ENCODE measurements at regions not wholly inside any gene's neighbourhood (a gene's known extent, or its start where the extent isn't known, plus 50 kb on each side); places are given as distances from the start of the nearest gene placed in this dataset.

GRCh38 chr17:71790791-71791190 is 330.0 kb upstream of the SOX9 start:
- no peak for DNase-seq
- Histone ChIP-seq H3K27ac (ENCODE audit: low read depth in 2 of 2, low read length in 2 of 2) (no peak overlapping the region), H3K27me3 (ENCODE audit: control insufficient read depth, insufficient read depth, low read length) (no peaks in the 10 kb centered on the region), H3K4me3 (ENCODE audit: low read length in 3 of 3) (no peak overlapping the region), H3K4me1 (ENCODE audit: control insufficient read depth in 2 of 3, insufficient read depth in 2 of 3, low read depth in 1 of 3, low read length in 3 of 3) (no peaks in the 10 kb centered on the region), H3K9ac (ENCODE audit: low read length in 3 of 3) (no peak overlapping the region), H3K36me3 (ENCODE audit: control insufficient read depth in 2 of 3, insufficient read depth in 3 of 3, low read length in 3 of 3) (no peaks in the 10 kb centered on the region), H3K9me3 (ENCODE audit: control insufficient read depth in 2 of 3, insufficient read depth in 1 of 3, low read length in 3 of 3) (no peaks in the 10 kb centered on the region)
- TF ChIP-seq CTCF (IDR thresholded peaks at IDR 0.05; ENCODE audit: borderline replicate concordance, extremely low read depth, insufficient read depth): no peak
- intact Hi-C loops (cut with DNase I): no loop called here
- no peak for FAIRE-seq

- no peaks in the 10 kb centered on the region for H3K27me3 ChIP-seq (ENCODE audit: control insufficient read depth, insufficient read depth, low read length)
- H3K4me1 ChIP-seq (ENCODE audit: control insufficient read depth in 2 of 3, insufficient read depth in 2 of 3, low read depth in 1 of 3, low read length in 3 of 3): no peaks in the 10 kb centered on the region
- TF ChIP-seq CTCF (IDR thresholded peaks at IDR 0.05; ENCODE audit: borderline replicate concordance, extremely low read depth, insufficient read depth): no peak
- no peaks in the 10 kb centered on the region for H3K9me3 ChIP-seq (ENCODE audit: control insufficient read depth in 2 of 3, insufficient read depth in 1 of 3, low read length in 3 of 3)
- no peak overlapping the region for H3K27ac ChIP-seq (ENCODE audit: low read depth in 2 of 2, low read length in 2 of 2)
- no peak for DNase-seq
- H3K9ac ChIP-seq (ENCODE audit: low read length in 3 of 3): no peak overlapping the region
- no peaks in the 10 kb centered on the region for H3K36me3 ChIP-seq (ENCODE audit: control insufficient read depth in 2 of 3, insufficient read depth in 3 of 3, low read length in 3 of 3)
- no peak for FAIRE-seq
- H3K4me3 ChIP-seq (ENCODE audit: low read length in 3 of 3): no peak overlapping the region
- intact Hi-C loops (cut with DNase I): no loop called here
Measured at GRCh38 chr17:71791311-71791710, 329.5 kb upstream of the SOX9 start.

GRCh38 chr17:71792966-71793365 is 327.9 kb upstream of the SOX9 start:
- no peak for TF ChIP-seq CTCF (IDR thresholded peaks at IDR 0.05; ENCODE audit: borderline replicate concordance, extremely low read depth, insufficient read depth)
- H3K4me1 ChIP-seq (ENCODE audit: control insufficient read depth in 2 of 3, insufficient read depth in 2 of 3, low read depth in 1 of 3, low read length in 3 of 3): no peaks in the 10 kb centered on the region
- intact Hi-C loops (cut with DNase I): no loop called here
- H3K27me3 ChIP-seq (ENCODE audit: control insufficient read depth, insufficient read depth, low read length): no peaks in the 10 kb centered on the region
- no peak overlapping the region for H3K27ac ChIP-seq (ENCODE audit: low read depth in 2 of 2, low read length in 2 of 2)
- H3K36me3 ChIP-seq (ENCODE audit: control insufficient read depth in 2 of 3, insufficient read depth in 3 of 3, low read length in 3 of 3): no peaks in the 10 kb centered on the region
- H3K9ac ChIP-seq (ENCODE audit: low read length in 3 of 3): no peak overlapping the region
- no peaks in the 10 kb centered on the region for H3K9me3 ChIP-seq (ENCODE audit: control insufficient read depth in 2 of 3, insufficient read depth in 1 of 3, low read length in 3 of 3)
- FAIRE-seq: no peak
- DNase-seq: no peak
- no peak overlapping the region for H3K4me3 ChIP-seq (ENCODE audit: low read length in 3 of 3)

- H3K4me3 ChIP-seq (ENCODE audit: low read length in 3 of 3): no peak overlapping the region
- TF ChIP-seq CTCF (IDR thresholded peaks at IDR 0.05; ENCODE audit: borderline replicate concordance, extremely low read depth, insufficient read depth): no peak
- no peaks in the 10 kb centered on the region for H3K27me3 ChIP-seq (ENCODE audit: control insufficient read depth, insufficient read depth, low read length)
Measured at GRCh38 chr17:71793518-71793917, 327.3 kb upstream of the SOX9 start.

More at GRCh38 chr17:71793518-71793917, 327.3 kb upstream of the SOX9 start:
- Histone ChIP-seq H3K36me3 (ENCODE audit: control insufficient read depth in 2 of 3, insufficient read depth in 3 of 3, low read length in 3 of 3) (no peaks in the 10 kb centered on the region), H3K9ac (ENCODE audit: low read length in 3 of 3) (no peak overlapping the region), H3K27ac (ENCODE audit: low read depth in 2 of 2, low read length in 2 of 2) (no peak overlapping the region), H3K4me1 (ENCODE audit: control insufficient read depth in 2 of 3, insufficient read depth in 2 of 3, low read depth in 1 of 3, low read length in 3 of 3) (no peaks in the 10 kb centered on the region), H3K9me3 (ENCODE audit: control insufficient read depth in 2 of 3, insufficient read depth in 1 of 3, low read length in 3 of 3) (no peaks in the 10 kb centered on the region)
- DNase-seq: no peak
- FAIRE-seq: no peak
- intact Hi-C loops (cut with DNase I): no loop called here

Data from kidney (tissue), 13 donors.